GM21576 (cell line): ENCODE measurements at regions not wholly inside any gene's neighbourhood (a gene's known extent, or its start where the extent isn't known, plus 50 kb on each side); places are given as distances from the start of the nearest gene placed in this dataset.
A peak's percentile ranks its signal among the peaks of the same experiment; 100 is the strongest.

Experiments
- ATAC-seq: cut with Tn5 transposase; IDR thresholded peaks from one replicate; pipeline ENCODE4 v1.9.1; 2021; ENCODE audit warnings: mild to moderate bottlenecking, moderate library complexity; ENCODE audit not compliant: unreplicated experiment

DNA sequence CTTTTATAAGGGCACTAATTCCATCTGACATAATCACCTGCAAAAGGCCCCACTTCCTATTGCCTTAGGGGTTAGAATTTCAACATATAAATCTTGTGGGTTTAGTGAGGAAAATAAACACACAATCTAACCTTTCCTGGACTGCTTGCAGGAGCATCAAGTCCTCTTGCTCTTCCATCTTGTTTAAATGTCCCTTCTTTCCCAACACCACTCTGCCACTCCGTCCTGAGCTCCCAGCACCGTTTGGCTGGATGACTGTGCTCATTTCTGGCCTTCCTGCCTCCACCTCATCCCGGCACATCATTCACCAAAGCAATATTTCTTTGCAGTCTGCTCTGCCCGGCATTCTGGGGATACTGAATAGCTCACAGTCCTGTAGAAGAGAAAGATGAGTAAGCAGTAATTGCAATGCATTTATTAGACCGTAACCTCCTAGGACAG, 247.8 kb downstream of the BCL2 start:
- no peak for ATAC-seq

DNA sequence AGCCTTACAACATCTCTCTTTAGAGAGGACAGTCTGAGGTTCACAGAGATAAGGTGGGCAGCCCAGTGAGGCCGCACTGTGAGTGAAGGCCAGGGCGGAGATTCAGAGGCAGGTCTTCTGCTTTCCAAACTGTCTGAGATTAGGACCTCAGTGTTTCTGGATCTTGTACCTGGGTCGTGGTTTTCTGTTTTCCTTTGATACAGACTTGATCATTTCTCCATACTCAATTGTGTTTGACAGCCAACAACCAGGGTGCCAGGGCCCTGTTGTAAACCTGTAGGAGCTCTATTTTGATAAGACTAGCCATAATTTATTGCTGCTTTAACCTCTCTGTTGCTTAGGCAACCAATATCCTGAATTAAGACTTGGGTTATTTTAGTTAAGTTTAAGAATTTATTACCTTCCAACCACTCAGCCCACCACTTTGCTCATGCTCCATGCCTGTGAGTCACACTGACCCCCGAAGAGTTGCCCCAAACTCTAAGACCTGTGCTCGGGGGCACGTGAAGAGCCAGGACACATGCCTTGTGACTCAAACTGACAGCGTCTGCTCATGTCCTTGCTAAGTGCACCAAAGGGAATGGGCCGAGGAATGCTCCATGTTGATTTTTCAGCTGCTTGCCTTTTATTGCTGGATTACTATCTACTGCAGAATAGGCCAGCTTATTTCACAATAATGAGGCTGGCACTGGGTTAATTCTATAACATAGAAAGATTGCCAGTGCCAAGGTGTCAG, 248.6 kb downstream of the BCL2 start:
- no peak for ATAC-seq

DNA sequence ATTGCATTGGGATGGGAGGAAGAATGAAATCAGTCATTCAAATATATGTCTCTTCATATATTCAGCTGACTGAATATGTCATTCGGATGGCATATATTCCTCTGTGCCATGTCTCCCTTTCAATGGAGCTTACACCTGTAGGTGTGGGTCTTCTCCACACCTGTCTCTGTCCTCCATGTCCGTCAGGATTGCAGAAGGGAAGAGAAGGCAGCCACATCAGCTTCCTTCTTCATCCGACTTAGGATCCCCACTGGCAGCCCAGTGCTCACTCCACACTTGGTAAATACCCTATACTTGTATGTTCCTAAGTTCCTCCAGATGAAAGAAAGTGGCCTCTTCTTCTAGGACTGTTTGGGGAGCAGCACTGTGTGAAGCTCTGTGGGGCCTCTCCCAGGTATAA, 250.1 kb downstream of the BCL2 start:
- ATAC-seq: no peak

DNA sequence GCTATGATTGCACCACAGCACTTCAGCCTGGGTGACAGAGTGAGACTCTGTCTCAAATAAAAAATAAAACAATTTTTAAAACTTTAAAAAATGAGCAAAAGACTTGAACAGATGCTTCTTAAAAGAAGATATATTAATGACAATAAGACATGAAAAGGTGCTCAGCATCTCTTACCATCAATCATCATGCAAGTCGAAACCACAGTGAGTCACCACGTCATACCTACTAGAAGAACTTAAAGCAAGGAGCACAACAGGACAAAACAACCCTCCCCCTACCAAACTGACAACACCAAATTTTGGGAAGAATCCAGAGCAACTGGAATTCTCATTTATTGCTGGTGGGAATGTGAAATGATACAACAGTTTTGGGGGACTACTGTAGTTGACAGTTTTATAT, 251.6 kb downstream of the BCL2 start:
- no peak for ATAC-seq

DNA sequence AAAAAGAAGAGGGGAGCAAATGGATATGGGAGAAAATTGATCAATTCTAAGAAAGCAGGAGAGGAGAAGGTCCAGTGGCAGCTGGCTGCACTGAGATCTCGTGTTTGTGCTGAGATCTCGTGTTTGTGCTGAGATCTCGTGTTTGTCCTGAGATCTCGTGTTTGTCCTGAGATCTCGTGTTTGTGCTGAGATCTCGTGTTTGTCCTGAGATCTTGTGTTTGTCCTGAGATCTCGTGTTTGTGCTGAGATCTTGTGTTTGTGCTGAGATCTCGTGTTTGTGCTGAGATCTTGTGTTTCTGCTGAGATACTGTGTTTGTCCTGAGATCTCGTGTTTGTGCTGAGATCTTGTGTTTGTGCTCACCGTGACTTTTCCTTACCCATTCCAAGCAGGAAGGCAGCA, 254.4 kb downstream of the BCL2 start:
- no peak for ATAC-seq

DNA sequence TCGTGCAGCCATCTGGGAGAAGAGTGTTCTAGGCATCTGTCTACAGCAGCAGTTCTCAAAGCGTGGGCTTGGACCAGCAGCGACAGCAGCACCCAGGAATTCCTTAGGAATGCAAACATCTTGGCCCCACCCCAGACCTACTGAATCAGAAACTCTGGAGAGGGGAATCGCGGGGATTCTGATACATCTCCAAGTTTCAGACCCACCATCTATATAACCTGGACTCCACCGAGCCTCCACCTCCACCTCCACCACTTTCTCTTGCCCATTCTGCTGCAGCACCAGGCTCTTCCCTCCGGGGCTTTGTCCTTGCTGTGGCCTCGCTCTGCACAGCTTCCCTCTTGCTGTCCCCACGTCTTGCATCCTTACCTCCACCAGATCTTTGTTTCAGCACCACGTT, 256.4 kb downstream of the BCL2 start:
- no peak for ATAC-seq

DNA sequence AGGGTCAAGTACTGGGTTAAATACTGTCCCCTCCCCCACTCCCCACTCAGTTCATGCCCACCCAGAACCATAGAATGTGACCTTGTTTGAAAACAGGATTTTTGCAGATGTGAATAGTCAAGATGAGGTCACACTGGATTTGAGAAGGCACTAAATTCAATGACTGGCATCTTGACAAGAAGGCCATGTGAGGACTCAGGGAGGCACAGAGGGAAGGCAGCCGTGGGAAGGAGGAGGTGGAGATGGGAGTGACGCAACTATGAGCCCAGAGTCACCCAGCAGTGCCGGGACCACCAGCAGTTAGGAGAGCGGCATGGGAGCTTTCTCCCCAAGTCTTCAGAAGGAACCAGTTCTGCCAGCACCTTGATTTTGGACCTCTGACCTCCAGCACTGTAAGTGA, 257.3 kb downstream of the BCL2 start:
- no peak for ATAC-seq

DNA sequence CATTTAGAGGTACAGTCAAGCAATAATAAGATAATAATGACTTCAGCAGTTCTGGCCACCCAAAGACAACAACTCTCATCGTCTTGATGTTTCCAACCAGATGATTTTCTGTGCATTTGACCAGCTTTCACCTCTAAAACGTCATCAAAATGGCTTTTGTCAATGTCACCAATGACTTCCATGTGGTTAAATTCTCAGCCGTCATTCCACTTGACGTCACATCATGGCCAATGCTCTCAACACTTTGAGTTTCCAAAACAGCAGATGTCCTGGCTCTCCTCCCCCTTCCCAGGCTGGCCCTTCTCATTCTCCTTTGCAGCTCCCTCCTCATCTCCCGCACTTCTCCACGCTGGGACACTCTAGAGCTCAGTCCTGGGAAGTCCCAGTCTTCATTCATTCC, 258.3 kb downstream of the BCL2 start:
- no peak for ATAC-seq

DNA sequence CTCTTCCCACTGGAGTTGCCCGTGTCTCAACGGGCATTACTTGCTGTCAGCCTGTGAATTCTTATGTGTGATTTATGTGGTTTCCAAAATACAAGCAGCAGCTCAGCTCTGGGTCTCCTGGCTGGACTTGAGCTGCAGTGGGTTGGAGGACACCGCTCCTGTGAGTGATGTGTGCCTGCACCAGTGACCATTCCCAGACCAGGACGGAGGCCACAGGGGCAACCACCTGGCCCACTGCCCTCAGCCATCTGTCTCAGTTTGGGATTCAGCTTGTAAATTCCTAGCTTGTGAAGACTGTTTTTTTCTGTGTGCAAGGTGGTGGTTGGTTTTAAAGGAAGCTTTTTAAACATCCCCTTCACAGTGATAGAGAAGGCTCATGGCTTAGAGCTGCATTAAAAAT, 261.0 kb downstream of the BCL2 start:
- no peak for ATAC-seq

DNA sequence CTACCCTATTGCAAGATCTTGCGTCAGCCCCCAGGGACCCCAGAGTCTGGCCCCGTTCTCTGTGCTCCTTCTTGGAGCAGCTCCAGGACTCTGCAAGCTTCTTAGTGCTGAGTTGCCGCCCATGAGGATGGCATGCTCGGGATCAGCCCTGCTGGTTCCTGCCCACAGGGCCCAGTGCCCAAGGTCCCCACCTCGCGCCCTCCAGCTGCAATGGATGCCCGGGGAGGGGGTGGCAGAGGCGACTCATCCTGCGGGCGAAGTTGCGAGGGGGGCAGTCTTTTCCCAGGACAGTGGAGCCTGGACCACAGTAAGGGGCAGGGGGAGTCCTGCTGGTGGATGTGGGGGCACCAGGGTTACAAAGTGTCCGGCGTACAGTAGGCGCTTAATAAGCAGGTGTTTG, 261.9 kb downstream of the BCL2 start:
- ATAC-seq: no peak

DNA sequence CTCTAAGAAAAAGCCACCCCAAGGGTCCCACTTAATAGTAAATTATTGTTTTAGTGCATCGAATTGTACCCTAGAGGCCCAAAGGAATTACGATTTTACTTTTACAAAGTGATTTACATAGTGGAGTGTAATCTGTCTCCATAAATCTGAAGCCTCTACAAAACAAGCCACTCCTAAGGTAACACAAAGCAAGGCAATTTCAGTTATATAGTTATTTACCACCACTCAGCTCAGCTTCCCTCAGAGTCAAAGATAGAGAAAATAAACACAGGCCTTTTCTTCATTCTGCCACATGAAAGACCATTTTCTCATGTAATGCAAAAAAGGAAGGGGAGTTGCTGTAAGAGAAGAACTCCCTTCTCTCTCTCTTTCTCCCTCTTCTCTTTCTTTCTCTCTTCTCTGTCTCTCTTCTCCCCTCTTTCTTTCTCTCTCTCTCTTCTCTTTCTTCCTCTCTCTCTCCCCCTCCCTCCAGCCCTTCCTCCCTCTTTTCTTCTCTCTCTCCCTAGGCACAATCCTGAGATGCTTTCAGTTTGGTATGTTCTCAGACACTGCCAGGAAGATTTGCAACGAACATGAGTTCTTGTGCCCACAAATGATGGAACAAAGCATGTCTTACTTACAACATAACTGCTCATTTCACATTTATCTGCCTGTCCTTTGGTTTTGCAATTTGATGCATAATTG, 264.5 kb downstream of the BCL2 start:
- no peak for ATAC-seq

DNA sequence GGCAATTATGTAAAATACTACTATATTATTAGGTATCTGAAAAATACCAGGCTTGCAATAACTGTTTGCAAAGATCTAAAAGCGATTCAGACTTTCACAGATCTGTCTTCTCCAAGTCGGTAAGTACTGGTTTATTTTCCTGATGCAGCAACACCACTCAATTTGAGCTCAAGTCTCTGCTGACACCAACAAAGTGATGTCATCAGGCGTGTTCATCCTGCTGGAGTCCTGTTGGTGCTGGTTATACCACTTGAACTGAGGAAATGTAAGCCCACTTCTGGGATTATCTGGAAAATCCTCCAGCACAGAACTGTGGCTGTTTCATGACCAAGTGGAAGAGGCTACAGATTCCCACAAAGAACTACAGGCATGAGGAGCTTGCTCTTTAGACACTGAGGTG, 267.6 kb downstream of the BCL2 start:
- ATAC-seq: no peak

DNA sequence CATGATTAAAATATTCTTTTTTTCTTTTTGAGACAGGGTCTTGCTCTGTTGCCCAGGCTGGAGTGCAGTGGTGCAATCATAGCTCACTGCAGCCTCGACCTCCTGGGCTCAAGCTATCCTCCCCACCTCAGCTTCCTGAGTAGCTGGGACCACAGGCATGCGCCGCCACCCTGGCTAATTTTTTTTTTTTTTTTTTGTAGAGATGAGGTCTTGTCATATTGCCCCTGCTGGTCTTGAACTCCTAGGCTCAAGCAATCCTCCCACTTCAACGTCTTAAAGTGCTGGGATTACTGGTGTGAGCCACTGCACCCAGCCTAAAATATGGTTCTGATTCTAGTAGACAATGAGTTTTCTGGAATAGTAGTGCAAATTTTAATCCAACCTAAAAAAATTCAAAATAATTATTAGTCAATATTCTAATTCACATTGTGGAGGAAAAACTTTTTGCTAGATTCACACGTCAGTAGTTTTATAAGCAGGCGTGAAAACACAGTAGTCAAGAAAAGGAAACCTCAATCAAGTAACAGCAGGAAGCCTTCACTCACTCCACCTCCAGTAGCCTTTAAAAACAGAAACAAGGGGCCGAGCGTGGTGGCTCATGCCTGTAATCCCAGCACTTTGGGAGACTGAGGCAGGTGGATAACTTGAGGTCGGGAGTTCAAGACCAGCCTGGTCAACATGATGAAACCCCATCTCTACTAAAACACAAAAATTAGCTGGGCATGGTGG, 268.7 kb downstream of the BCL2 start:
- peak; percentile 79 for ATAC-seq

DNA sequence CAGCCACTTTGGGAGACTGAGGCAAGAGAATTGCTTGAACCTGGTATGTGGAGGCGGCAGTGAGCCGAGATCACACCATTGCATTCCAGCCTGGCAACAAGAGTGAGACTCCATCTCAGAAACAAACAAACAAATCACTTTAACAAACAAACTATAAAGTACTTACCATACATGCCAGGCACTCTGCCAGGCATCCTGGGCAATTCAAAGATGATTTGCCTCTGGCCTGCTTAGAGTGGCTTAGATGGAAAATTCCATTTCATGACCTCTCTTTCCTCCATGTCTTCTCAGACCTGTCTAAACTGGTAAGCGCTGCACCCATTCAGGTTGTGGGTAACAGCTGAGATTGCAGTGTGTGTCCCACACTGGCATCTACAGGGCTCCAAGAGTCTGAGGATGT, 273.2 kb downstream of the BCL2 start:
- ATAC-seq: no peak

DNA sequence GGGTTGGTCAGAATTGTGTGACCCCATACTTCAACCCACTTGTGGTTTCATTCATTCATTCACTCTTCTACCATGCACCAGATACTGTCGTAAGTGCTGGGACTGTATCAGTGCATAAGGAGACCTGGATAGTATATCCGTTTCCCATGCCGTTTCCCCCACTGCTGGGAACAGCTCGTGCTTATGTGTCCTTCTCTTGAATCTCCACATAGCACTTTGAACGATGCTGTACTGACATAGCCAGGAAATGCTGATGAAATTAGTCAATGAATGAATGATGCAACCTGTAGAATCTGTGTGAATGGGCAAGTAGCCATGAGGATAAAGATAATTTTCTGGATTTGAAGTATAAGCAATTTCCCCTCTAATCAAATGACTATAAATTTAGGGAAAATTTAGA, 276.1 kb downstream of the BCL2 start:
- ATAC-seq: no peak

DNA sequence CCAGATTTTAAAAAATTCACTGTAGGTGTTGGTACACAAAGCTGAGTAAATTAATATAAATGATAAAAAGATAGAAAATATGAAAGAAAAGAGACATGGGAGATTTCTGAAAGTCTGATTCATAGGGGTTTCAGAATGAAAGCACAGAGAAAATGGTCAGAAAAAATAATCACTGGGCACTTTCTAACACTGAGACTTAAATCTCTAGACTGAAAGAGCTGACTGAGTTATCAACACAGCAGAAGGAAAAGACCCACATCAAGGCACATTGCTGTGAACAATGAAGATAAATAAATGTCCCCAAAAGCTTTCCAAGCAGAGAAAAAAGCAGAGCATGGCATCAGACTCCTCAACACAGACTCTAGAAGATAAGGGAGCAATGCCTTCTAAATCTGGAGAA, 277.2 kb downstream of the BCL2 start:
- ATAC-seq: no peak

DNA sequence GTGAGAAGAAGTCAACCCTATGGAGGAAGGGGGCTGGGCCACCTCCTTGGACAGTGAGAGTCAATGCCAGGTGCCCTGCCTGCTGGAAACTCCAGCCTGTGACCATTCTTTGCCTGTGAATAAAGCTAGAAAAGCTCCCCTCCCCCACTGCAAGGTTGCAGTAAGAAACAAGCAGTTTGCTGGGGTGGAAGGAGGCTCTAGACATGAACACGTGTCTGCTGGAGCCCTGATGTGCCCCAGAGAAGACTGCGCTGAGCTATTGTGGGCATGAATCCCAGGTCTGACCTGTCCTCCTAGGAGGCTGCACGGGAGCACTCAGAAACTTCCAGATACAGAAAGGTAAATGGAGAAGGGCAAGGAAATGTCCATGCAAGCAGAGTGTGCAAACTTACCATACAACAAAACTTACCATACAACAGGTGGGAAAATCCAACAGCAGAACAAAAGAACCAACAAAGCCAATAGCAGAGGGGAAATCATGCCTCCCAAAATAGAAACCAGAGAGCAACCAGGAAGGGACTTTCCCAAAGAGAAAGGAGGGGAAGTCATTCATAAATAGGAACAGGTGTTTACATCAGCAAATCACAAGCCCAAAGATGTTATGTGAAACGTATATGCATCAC, 278.7 kb downstream of the BCL2 start:
- ATAC-seq: peak; percentile 80

DNA sequence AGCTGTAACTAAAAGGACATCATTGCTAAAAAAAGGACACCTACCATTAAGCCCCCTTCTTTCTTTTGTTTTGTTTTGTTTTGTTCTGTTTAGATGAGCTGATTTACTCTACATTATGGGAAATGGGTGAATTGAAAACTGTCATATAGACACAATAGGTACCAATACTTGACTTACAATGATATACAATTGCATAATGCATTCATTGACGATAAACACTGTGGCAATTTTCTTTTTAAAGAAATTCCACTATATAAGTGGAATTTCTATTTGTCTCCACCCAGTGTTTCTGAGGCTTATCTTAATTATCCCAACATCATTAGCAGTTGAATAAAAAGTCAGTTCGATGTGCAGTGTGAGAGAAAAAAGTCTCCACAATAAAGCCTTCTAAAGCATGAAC, 282.1 kb downstream of the BCL2 start:
- no peak for ATAC-seq

DNA sequence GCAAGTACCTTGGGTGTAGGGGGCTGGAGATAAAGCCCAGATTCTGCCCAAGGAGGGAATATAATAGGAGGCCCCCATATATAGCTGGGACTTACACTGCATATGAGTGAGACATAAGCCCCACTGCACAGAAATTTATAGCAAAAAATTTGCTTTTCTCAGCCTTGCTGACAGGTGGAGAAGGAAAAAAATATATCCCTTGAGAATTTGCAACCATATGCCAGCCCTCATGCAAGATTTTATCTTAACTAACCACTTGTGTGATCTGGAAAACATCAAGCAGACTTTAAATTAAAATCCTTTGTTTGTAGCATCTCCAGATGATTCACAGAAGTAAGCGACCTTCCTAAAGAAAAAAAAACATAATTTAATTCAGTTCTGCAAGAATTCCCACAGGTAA, 288.2 kb downstream of the BCL2 start:
- ATAC-seq: no peak
